Activated CD8-positive, alpha-beta memory T cell treated with anti-CD3 and anti-CD28 coated beads, Interleukin-2, amount 10 ng/mL, durations not matched to agents 7 days and 5 days (primary cell): ENCODE measurements at regions not wholly inside any gene's neighbourhood (a gene's known extent, or its start where the extent isn't known, plus 50 kb on each side); places are given as distances from the start of the nearest gene placed in this dataset.

Source experiments
- ATAC-seq: fragments of 150-1000 bp; cut with Tn5 transposase; one replicate; pipeline ENCODE4 v1.10.0; 2021; ENCODE audit warnings: moderate library complexity
- CTCF ChIA-PET: fragments of 350-600 bp; sonication (Branson Sonifier 250); formaldehyde crosslinking; loops from one replicate; lab custom pipeline; 2021; ENCODE audit warnings: antibody characterized with exemption; lab: Charles Lee
- DNase-seq: peaks from one replicate; pipeline ENCODE4 v3.0.0-alpha.2; 2020
- H3K27ac Mint-ChIP-seq: one replicate; pipeline ENCODE4 v1.8.0; 2021; ENCODE audit warnings: mild to moderate bottlenecking, mixed read lengths
- H3K27me3 Mint-ChIP-seq: one replicate; pipeline ENCODE4 v1.8.0; 2021; ENCODE audit warnings: mixed read lengths
- H3K36me3 Mint-ChIP-seq: one replicate; pipeline ENCODE4 v1.8.0; 2021; ENCODE audit warnings: mild to moderate bottlenecking, mixed read lengths
- H3K4me1 Mint-ChIP-seq: one replicate; pipeline ENCODE4 v1.8.0; 2021; ENCODE audit warnings: mixed read lengths
- H3K4me3 Mint-ChIP-seq: one replicate; pipeline ENCODE4 v1.8.0; 2021; ENCODE audit warnings: mild to moderate bottlenecking, moderate library complexity, mixed read lengths
- H3K9me3 Mint-ChIP-seq: one replicate; pipeline ENCODE4 v1.8.0; 2022; ENCODE audit warnings: low read depth, mixed read lengths

GRCh38 chr2:56671973-56672569 lies 488.3 kb downstream of the CCDC85A start:
- ATAC-seq = no peak
- no peaks in the 10 kb centered on the region for H3K4me1 Mint-ChIP-seq
- H3K36me3 Mint-ChIP-seq = no peaks in the 10 kb centered on the region
- no peak overlapping the region for H3K27ac Mint-ChIP-seq
- no peak overlapping the region for H3K4me3 Mint-ChIP-seq
- peaks cover 9% of the 10 kb centered on the region for H3K9me3 Mint-ChIP-seq
- no peaks in the 10 kb centered on the region for H3K27me3 Mint-ChIP-seq
- DNase-seq = no peak
- CTCF ChIA-PET = no interaction called here

- ATAC-seq = no peak
- Mint-ChIP-seq H3K27ac (no peak overlapping the region), H3K27me3 (no peaks in the 10 kb centered on the region), H3K9me3 (peaks cover 13% of the 10 kb centered on the region), H3K36me3 (no peaks in the 10 kb centered on the region), H3K4me1 (no peaks in the 10 kb centered on the region), H3K4me3 (no peak overlapping the region)
- no peak for DNase-seq
- CTCF ChIA-PET = no interaction called here
Observed at GRCh38 chr2:56674084-56674483, 490.3 kb downstream of the CCDC85A start.

DNA sequence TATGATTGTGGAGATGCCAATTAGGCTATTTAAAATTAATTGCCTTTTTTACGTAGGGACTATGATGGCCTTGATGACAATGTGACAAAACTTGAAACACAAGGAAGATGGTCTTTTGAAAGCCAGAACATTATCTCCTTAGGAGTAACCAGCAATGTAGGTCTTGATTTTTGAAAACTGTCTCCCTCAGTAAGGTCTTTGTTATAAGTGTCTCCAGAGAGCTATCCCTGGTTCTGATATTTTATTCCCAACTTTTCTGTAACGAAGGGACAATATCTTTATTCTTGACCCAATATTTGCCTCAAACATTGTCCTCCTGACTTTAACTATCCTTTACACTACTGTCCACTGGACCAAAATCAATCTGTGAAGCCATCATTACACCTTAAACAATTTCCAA lies 493.2 kb downstream of the CCDC85A start:
- H3K9me3 Mint-ChIP-seq = peaks cover 16% of the 10 kb centered on the region
- no peaks in the 10 kb centered on the region for H3K4me1 Mint-ChIP-seq
- DNase-seq (no peak), ATAC-seq (no peak)
- no peak overlapping the region for H3K27ac Mint-ChIP-seq
- CTCF ChIA-PET = no interaction called here
- H3K27me3 Mint-ChIP-seq = no peaks in the 10 kb centered on the region
- H3K36me3 Mint-ChIP-seq = no peaks in the 10 kb centered on the region
- no peak overlapping the region for H3K4me3 Mint-ChIP-seq

DNA sequence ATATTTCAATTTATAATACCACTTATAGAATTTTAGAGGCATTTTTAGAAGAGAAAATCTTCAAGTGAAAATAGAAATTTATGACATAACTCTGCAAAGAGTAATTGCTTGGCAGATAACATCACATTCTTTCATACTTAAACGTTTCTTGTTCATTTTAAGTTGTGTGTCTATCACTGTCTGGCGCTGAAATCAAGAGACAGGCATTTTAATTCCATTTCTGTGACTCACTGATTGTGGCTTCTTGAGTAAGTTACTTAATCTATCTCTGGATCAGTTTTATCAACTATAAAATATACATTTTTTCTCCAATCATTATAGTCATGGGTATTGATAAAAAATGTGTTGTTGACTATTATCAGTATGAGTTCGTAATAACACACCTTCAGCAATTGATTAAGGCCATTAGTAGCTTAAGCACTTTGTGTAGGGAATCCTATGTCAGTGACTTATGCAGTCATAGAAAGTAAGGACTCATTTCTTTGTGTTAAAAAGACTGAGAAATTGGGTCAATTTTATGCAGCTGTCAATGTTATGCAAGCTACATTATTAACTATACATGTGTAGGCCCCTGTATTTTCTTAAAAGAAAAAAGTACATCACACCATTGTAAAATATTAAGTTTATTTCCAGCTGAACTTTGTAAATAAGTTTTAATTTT lies 497.3 kb downstream of the CCDC85A start:
- Mint-ChIP-seq H3K36me3 (no peaks in the 10 kb centered on the region), H3K9me3 (peaks cover 10% of the 10 kb centered on the region), H3K4me1 (no peaks in the 10 kb centered on the region), H3K27me3 (no peaks in the 10 kb centered on the region), H3K4me3 (no peak overlapping the region), H3K27ac (no peak overlapping the region)
- CTCF ChIA-PET = no interaction called here
- DNase-seq (no peak), ATAC-seq (no peak)

GRCh38 chr2:56681659-56682396 lies 498.0 kb downstream of the CCDC85A start:
- peaks cover 13% of the 10 kb centered on the region for H3K9me3 Mint-ChIP-seq
- no peak overlapping the region for H3K4me3 Mint-ChIP-seq
- ATAC-seq (no peak), DNase-seq (no peak)
- no peak overlapping the region for H3K27ac Mint-ChIP-seq
- no peaks in the 10 kb centered on the region for H3K4me1 Mint-ChIP-seq
- no peaks in the 10 kb centered on the region for H3K27me3 Mint-ChIP-seq
- H3K36me3 Mint-ChIP-seq = no peaks in the 10 kb centered on the region
- CTCF ChIA-PET = no interaction called here

GRCh38 chr2:56682397-56682760 lies 498.6 kb downstream of the CCDC85A start:
- no peak for ATAC-seq
- H3K36me3 Mint-ChIP-seq = no peaks in the 10 kb centered on the region
- H3K4me3 Mint-ChIP-seq = no peak overlapping the region
- no peak for DNase-seq
- no peaks in the 10 kb centered on the region for H3K27me3 Mint-ChIP-seq
- peaks cover 13% of the 10 kb centered on the region for H3K9me3 Mint-ChIP-seq
- CTCF ChIA-PET = no interaction called here
- H3K4me1 Mint-ChIP-seq = no peaks in the 10 kb centered on the region
- no peak overlapping the region for H3K27ac Mint-ChIP-seq

GRCh38 chr2:56684327-56684726 lies 500.5 kb downstream of the CCDC85A start:
- no peak for DNase-seq
- no peak overlapping the region for H3K4me3 Mint-ChIP-seq
- no peaks in the 10 kb centered on the region for H3K36me3 Mint-ChIP-seq
- no peak overlapping the region for H3K27ac Mint-ChIP-seq
- CTCF ChIA-PET = no interaction called here
- H3K4me1 Mint-ChIP-seq = no peaks in the 10 kb centered on the region
- H3K27me3 Mint-ChIP-seq = no peaks in the 10 kb centered on the region
- no peak for ATAC-seq
- H3K9me3 Mint-ChIP-seq = peaks cover 8% of the 10 kb centered on the region

DNA sequence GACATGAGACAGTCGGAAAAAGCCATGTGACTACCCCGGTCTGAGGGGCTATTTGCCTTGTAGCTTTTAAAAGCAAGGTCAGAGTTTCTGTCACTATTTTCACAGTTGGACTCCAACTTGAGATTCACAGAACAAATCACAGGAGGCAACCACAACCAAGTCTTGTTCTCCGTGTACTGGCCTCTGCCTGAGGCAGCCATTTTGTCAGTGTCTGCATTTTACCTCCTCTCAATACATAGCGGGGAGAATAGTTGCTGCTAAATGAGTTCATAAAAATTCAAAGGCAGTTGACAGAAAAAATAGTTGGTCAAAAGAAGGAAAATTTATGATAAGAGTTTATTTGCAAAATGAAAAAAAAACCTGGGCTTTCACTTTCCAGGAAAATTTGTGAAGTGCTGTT lies 501.4 kb downstream of the CCDC85A start:
- ATAC-seq (no peak), DNase-seq (no peak)
- CTCF ChIA-PET = no interaction called here
- Mint-ChIP-seq H3K4me1 (no peaks in the 10 kb centered on the region), H3K9me3 (peaks cover 4% of the 10 kb centered on the region), H3K4me3 (no peak overlapping the region), H3K27me3 (no peaks in the 10 kb centered on the region), H3K36me3 (no peaks in the 10 kb centered on the region), H3K27ac (no peak overlapping the region)

GRCh38 chr2:56687169-56687568 lies 503.4 kb downstream of the CCDC85A start:
- DNase-seq (no peak), ATAC-seq (no peak)
- H3K36me3 Mint-ChIP-seq = no peaks in the 10 kb centered on the region
- CTCF ChIA-PET = no interaction called here
- H3K4me1 Mint-ChIP-seq = no peaks in the 10 kb centered on the region
- no peaks in the 10 kb centered on the region for H3K27me3 Mint-ChIP-seq
- peaks cover 2% of the 10 kb centered on the region for H3K9me3 Mint-ChIP-seq
- H3K27ac Mint-ChIP-seq = no peak overlapping the region
- no peak overlapping the region for H3K4me3 Mint-ChIP-seq

DNA sequence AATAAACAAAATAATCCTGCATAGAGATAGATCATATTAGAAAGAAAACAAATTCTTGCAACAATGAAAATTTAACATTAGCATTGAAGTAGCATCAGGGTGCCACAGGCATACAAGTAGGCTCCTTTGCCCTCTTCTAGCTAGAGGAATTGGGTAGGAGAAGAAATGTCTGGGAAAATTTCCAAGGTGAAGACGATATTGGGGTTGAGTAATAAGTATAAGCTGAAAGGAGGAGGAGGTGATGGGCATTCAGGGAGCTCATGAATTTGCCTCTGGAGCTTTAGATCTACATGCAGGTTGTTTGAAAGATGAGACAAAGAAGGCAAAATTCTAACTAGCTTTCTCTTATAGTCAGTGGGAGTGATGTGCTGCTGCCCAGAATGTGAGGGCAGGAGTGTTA lies 504.9 kb downstream of the CCDC85A start:
- no peak for DNase-seq
- H3K27ac Mint-ChIP-seq = no peak overlapping the region

GRCh38 chr2:56693501-56693900 lies 509.7 kb downstream of the CCDC85A start:
- H3K27ac Mint-ChIP-seq = no peak overlapping the region

More for the DNA sequence above, 504.9 kb downstream of the CCDC85A start:
- no peak overlapping the region for H3K4me3 Mint-ChIP-seq
- no peaks in the 10 kb centered on the region for H3K36me3 Mint-ChIP-seq
- no peaks in the 10 kb centered on the region for H3K27me3 Mint-ChIP-seq
- CTCF ChIA-PET = no interaction called here
- no peaks in the 10 kb centered on the region for H3K4me1 Mint-ChIP-seq
- no peak for ATAC-seq
- H3K9me3 Mint-ChIP-seq = peaks cover 2% of the 10 kb centered on the region

DNA sequence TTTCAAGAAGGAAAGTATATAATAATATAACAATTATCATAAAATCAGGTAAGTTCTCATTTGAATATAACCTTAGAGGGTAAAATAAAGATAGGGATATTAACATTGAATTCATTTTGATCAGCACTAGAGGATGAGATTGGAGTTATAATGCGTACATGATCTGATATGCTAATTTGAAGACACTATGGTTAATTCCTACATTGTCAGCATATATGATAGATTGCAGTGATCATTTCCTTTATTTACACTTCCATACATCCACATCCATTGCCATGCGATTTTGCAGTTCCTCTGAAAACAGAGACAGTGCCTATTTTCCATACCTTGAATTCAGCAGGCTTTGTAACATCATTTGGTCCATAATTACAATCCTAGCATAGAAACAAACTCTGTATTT lies 519.2 kb downstream of the CCDC85A start:
- H3K4me1 Mint-ChIP-seq = no peaks in the 10 kb centered on the region
- no peak overlapping the region for H3K4me3 Mint-ChIP-seq
- CTCF ChIA-PET = no interaction called here
- no peak for ATAC-seq
- H3K9me3 Mint-ChIP-seq = peaks cover 9% of the 10 kb centered on the region
- DNase-seq = no peak
- no peaks in the 10 kb centered on the region for H3K27me3 Mint-ChIP-seq
- no peak overlapping the region for H3K27ac Mint-ChIP-seq
- no peaks in the 10 kb centered on the region for H3K36me3 Mint-ChIP-seq

More at GRCh38 chr2:56693501-56693900, 509.7 kb downstream of the CCDC85A start:
- Mint-ChIP-seq H3K4me1 (no peaks in the 10 kb centered on the region), H3K27me3 (no peaks in the 10 kb centered on the region), H3K9me3 (peaks cover 6% of the 10 kb centered on the region), H3K4me3 (no peak overlapping the region), H3K36me3 (no peaks in the 10 kb centered on the region)
- no peak for ATAC-seq
- no peak for DNase-seq
- CTCF ChIA-PET = no interaction called here

GRCh38 chr2:56705713-56706112 lies 521.9 kb downstream of the CCDC85A start:
- ATAC-seq = no peak
- no peak overlapping the region for H3K4me3 Mint-ChIP-seq
- H3K36me3 Mint-ChIP-seq = no peaks in the 10 kb centered on the region
- DNase-seq = no peak
- no peaks in the 10 kb centered on the region for H3K4me1 Mint-ChIP-seq
- H3K27ac Mint-ChIP-seq = no peak overlapping the region
- peaks cover 5% of the 10 kb centered on the region for H3K9me3 Mint-ChIP-seq
- CTCF ChIA-PET = no interaction called here
- no peaks in the 10 kb centered on the region for H3K27me3 Mint-ChIP-seq

- Mint-ChIP-seq H3K27ac (no peak overlapping the region), H3K9me3 (peaks cover 9% of the 10 kb centered on the region), H3K36me3 (no peaks in the 10 kb centered on the region), H3K27me3 (no peaks in the 10 kb centered on the region), H3K4me3 (no peak overlapping the region), H3K4me1 (no peaks in the 10 kb centered on the region)
- DNase-seq (no peak), ATAC-seq (no peak)
- CTCF ChIA-PET = no interaction called here
Observed at GRCh38 chr2:56707218-56707617, 523.4 kb downstream of the CCDC85A start.
